ENCODE measurements at regions not wholly inside any gene's neighbourhood (a gene's known extent, or its start where the extent isn't known, plus 50 kb on each side); places are given as distances from the start of the nearest gene placed in this dataset.

- no peaks in the 10 kb centered on the region for H3K9me3 ChIP-seq
- H3K36me3 ChIP-seq, result no peaks in the 10 kb centered on the region
- no peak for DNase-seq
- no peak overlapping the region for H3K4me3 ChIP-seq
- 0 out of 2 replicates have a peak, but pooled peaks cover 2% of the 10 kb centered on the region for H3K27me3 ChIP-seq
These were observed 269.4 kb downstream of the TLE3 start for GRCh38 chr15:69828181-69828828.

DNA sequence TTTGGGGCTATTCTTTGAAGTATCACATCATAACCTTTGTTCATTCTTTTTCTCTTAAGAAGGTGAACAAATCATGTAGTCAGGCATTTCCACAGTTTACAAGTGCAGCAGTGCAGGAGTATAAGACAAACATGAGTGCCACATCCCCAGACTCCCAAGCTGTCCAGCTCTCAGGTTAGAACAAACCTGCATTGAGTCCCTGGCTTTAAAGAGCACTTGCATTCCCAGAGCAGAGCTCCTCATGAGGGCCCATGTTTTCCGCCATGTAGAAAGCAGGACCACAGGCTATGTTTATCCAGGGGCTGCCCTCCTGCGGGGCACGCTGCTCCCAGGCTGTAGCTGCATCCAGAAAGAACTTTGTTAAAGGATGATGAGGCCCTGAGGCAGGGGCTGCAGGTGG lies 267.7 kb downstream of the TLE3 start:
- no peak for DNase-seq
- Histone ChIP-seq H3K9me3 (no peaks in the 10 kb centered on the region), H3K36me3 (no peaks in the 10 kb centered on the region), H3K27me3 (no peaks in the 10 kb centered on the region), H3K4me3 (no peak overlapping the region)

DNA sequence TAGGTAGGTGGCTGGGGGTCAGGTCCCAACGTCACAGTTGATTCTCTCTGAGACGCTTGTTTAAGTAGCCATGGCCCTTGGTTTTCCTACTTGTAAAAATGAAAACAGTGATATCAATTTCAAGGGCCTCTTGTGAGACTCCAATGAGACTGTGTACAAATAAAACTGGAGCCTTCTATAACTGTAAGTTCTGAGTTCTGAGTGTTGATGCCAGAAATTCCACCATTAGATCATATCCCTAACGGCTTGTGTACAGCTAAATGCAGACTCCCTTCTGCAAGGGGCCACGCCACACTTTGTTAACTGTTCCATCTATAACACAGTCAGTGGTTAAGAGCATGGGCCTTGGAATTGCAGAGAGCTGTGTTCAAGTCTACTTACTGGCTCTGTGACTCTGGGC lies 267.3 kb downstream of the TLE3 start:
- Histone ChIP-seq H3K36me3 (no peaks in the 10 kb centered on the region), H3K4me3 (no peak overlapping the region), H3K9me3 (no peaks in the 10 kb centered on the region), H3K27me3 (no peaks in the 10 kb centered on the region)
- no peak for DNase-seq

DNA sequence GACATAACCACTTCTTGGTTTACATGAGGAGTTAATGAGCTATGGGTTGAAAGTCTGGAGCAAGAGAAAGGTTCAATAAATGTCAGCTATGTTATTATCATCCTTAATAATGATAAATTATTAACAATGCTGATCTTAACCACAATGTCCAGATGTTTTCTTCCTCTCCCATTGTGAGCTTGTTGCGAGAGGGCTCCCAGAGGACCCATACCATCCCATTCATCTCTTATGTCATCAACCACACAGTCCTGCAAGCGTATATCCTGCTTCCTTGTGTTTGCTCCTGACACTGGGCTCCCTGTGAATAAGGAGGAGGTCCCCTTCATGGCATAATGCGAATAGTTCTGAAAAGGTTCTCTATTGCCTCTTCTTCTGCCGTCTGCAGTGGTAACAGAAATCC lies 266.8 kb downstream of the TLE3 start:
- Histone ChIP-seq H3K4me3 (no peak overlapping the region), H3K27me3 (no peaks in the 10 kb centered on the region), H3K9me3 (no peaks in the 10 kb centered on the region), H3K36me3 (no peaks in the 10 kb centered on the region)
- no peak for DNase-seq

DNA sequence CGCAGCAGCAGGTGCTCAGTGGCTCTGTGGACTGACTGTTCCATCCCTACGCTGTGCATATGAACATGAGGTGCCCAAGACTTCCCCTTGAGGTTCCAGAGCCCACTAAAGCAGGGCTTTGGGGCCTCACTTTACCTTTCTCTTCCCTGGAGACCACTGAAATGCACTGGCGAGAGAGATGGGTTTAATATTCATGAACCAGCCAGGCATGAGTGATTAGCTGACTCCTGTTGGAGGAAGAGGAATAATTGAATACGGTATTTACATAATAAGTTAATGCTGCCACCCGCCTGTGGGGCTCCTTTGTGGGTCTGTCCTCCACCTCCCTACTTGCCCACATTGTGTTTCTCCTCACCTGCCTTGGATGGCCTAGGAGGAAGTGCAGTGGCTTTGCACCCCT lies 263.4 kb downstream of the TLE3 start:
- no peaks in the 10 kb centered on the region for H3K9me3 ChIP-seq
- H3K4me3 ChIP-seq, result no peak overlapping the region
- H3K36me3 ChIP-seq, result no peaks in the 10 kb centered on the region
- no peak for DNase-seq
- no peaks in the 10 kb centered on the region for H3K27me3 ChIP-seq

DNA sequence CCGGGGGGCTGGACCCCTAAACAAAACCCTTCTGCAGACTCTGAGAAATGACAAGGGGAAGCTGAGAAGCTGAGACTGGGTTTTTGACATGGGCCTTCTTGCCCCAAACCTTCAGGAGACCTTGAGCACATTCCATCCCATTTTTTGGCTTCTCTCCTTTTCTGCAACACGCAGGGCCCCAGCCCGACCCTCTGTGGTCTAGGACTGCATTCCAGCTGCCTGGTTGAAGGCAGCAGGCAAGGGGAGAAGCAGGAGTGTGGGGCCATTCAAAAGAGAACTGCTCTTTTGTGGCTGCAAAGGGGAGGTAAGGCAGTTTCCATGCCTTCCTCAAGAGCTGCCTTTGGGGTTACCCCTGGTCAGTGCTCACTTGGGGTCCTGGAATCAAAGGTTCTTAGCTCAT lies 263.0 kb downstream of the TLE3 start:
- no peaks in the 10 kb centered on the region for H3K27me3 ChIP-seq
- no peak for DNase-seq

GRCh38 chr15:69836048-69836447 lies 261.7 kb downstream of the TLE3 start:
- no peaks in the 10 kb centered on the region for H3K9me3 ChIP-seq
- no peak overlapping the region for H3K4me3 ChIP-seq
- no peak for DNase-seq
- H3K36me3 ChIP-seq, result no peaks in the 10 kb centered on the region
- no peaks in the 10 kb centered on the region for H3K27me3 ChIP-seq

More for the DNA sequence above, 263.0 kb downstream of the TLE3 start:
- Histone ChIP-seq H3K36me3 (no peaks in the 10 kb centered on the region), H3K9me3 (no peaks in the 10 kb centered on the region), H3K4me3 (no peak overlapping the region)

DNA sequence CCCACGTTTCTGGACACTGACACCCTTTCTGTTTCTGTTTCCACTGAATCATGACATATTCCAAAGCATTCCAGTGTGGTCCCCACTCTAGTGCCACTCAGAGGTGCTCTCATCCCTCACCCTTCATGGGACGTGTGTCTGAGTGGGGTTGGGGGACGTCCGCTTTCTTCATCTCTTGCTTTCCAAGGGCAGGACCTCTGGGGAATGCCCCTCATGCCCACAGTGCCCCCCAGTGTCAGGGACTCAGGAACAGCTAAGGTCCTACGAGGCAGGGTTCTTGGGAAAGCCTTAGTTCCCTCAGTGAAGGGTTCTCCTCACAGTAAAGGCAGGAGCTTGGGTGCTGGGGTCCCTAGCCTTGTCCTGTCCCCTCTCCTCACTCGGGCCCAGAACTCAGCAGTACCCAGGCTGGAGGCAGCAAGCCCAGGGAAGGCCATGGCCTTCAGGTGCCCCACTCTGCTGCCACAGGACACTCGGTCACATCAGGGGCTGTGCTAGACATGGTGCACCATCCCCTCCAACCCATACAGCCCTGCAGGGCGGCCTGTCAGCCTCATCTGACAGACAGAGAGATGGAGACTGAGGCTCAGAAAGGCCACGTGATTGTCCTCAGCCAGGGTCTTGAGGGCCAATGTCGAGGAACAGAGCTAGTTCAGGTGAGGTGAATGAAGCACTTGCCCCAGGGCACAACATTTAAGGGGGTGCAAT lies 261.0 kb downstream of the TLE3 start:
- Histone ChIP-seq H3K36me3 (no peaks in the 10 kb centered on the region), H3K27me3 (no peaks in the 10 kb centered on the region), H3K4me3 (no peak overlapping the region), H3K9me3 (no peaks in the 10 kb centered on the region)
- DNase-seq, result no peak

GRCh38 chr15:69838338-69838737 lies 259.4 kb downstream of the TLE3 start:
- DNase-seq, result no peak
- Histone ChIP-seq H3K27me3 (no peaks in the 10 kb centered on the region), H3K9me3 (no peaks in the 10 kb centered on the region), H3K36me3 (no peaks in the 10 kb centered on the region), H3K4me3 (no peak overlapping the region)

GRCh38 chr15:69838994-69839393 lies 258.7 kb downstream of the TLE3 start:
- Histone ChIP-seq H3K4me3 (no peak overlapping the region), H3K27me3 (no peaks in the 10 kb centered on the region), H3K9me3 (no peaks in the 10 kb centered on the region), H3K36me3 (no peaks in the 10 kb centered on the region)
- DNase-seq, result no peak

DNA sequence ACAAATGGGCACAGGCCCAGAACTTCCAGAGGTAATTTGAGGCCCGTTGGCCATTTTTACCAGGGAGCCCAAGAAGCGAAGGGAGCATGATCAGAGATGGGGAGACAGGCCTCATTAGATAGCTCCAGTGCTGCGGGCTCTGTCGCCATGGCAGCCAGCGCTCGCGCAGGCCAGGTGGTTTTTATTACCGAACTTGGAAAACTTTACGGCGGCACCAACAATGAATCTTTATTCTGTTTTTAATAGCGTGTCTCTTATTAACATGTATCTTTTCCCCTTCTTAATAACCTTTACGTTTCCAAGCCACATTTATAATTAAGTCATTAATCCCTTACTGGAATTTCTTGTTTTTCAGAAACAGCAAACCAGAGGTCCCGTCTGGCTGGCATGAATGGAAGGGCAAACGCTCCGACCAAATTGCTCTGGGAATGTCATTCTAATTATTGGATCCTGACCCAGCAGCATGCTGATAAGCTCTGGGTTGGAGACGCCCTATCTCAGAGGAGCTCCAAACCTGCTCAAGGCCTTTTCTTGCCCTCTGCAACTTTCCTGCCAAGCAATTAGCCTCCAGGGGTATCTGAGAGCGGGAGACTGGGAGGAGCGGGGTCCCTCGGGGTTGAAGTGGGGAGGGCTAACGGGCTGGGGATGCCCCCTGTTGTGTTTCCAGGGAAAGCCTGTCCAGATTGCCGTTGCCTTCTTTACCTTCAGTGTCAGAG lies 256.4 kb downstream of the TLE3 start:
- no peaks in the 10 kb centered on the region for H3K36me3 ChIP-seq
- H3K27me3 ChIP-seq, result peaks cover 4% of the 10 kb centered on the region
- no peak overlapping the region for H3K4me3 ChIP-seq
- no peak for DNase-seq
- H3K9me3 ChIP-seq, result no peaks in the 10 kb centered on the region

DNA sequence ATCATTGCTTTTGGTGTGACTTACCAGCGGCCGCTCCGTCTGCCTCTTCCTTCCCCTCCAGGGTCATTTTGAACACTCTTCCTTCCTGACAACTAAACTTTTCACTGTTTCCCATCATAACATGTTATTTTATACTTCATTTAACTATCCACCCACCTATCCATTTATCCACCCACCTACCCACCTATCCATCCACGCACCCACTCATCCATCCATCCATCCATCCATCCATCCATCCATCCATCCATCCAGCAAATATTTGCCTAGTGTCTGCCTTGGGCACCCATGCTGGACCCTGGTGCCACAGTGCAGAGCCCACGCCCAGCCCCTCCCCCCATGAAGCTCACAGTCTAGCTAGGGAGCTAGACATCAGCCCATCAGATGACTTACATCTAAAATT lies 254.9 kb downstream of the TLE3 start:
- Histone ChIP-seq H3K4me3 (no peak overlapping the region), H3K27me3 (peaks cover 20% of the 10 kb centered on the region), H3K9me3 (no peaks in the 10 kb centered on the region), H3K36me3 (no peaks in the 10 kb centered on the region)
- no peak for DNase-seq

GRCh38 chr15:69843276-69843899 lies 254.3 kb downstream of the TLE3 start:
- H3K27me3 ChIP-seq, result peaks cover 23% of the 10 kb centered on the region
- H3K9me3 ChIP-seq, result no peaks in the 10 kb centered on the region
- H3K4me3 ChIP-seq, result no peak overlapping the region
- no peaks in the 10 kb centered on the region for H3K36me3 ChIP-seq
- DNase-seq, result no peak

DNA sequence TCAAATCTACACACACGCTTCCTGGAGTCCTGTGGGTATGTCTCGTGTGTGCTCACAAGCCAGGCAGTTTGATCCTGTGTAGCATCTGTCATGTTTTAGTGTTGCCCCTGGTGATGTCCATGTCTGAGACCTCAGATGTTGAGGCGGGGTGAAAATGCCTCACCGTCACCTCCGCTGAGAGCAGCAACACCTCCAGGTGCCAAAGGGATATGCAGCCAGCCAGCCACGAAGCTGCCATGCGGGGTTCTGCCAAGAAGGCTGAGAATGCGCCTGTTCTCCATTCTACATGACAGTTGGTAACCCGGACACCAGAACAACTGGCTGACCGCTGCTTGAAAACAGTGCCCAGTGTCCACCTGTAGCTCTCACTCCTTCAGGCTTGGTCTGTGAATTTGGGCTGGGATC lies 253.8 kb downstream of the TLE3 start:
- DNase-seq, result no peak
- Histone ChIP-seq H3K4me3 (no peak overlapping the region), H3K36me3 (no peaks in the 10 kb centered on the region), H3K9me3 (no peaks in the 10 kb centered on the region), H3K27me3 (peaks cover 23% of the 10 kb centered on the region)

GRCh38 chr15:69845159-69845558 lies 252.6 kb downstream of the TLE3 start:
- no peak overlapping the region for H3K4me3 ChIP-seq
- DNase-seq, result no peak
- no peaks in the 10 kb centered on the region for H3K36me3 ChIP-seq
- peaks cover 23% of the 10 kb centered on the region for H3K27me3 ChIP-seq
- no peaks in the 10 kb centered on the region for H3K9me3 ChIP-seq

GRCh38 chr15:69847625-69848024 lies 250.1 kb downstream of the TLE3 start:
- H3K4me3 ChIP-seq, result no peak overlapping the region
- DNase-seq, result no peak

GRCh38 chr15:69848096-69848495 lies 249.6 kb downstream of the TLE3 start:
- Histone ChIP-seq H3K4me3 (no peak overlapping the region), H3K27me3 (peaks cover 23% of the 10 kb centered on the region), H3K9me3 (no peaks in the 10 kb centered on the region), H3K36me3 (no peaks in the 10 kb centered on the region)
- no peak for DNase-seq

More at GRCh38 chr15:69847625-69848024, 250.1 kb downstream of the TLE3 start:
- Histone ChIP-seq H3K9me3 (no peaks in the 10 kb centered on the region), H3K36me3 (no peaks in the 10 kb centered on the region), H3K27me3 (peaks cover 23% of the 10 kb centered on the region)

All from MG63 (cell line).